ENCODE measurements at regions not wholly inside any gene's neighbourhood (a gene's known extent, or its start where the extent isn't known, plus 50 kb on each side); places are given as distances from the start of the nearest gene placed in this dataset.

GRCh38 chr18:47627030-47627429, 303.4 kb downstream of the SMAD2 start:
- H3K27me3 ChIP-seq (replicated peaks; ENCODE audit: control insufficient read depth, insufficient read depth, low read length), result no peaks in the 10 kb centered on the region
- H3K4me3 ChIP-seq (ENCODE audit: low read depth, low read length), result no peak overlapping the region
- Mint-ChIP-seq H3K27me3 (ENCODE audit: insufficient read depth, unreplicated experiment) (peaks cover 8% of the 10 kb centered on the region), H3K27ac (ENCODE audit: unreplicated experiment) (no peak overlapping the region), H3K4me3 (ENCODE audit: unreplicated experiment) (no peak overlapping the region), H3K9me3 (ENCODE audit: unreplicated experiment) (no peaks in the 10 kb centered on the region), H3K4me1 (ENCODE audit: low read depth, unreplicated experiment) (no peaks in the 10 kb centered on the region), H3K36me3 (ENCODE audit: insufficient read depth, unreplicated experiment) (no peaks in the 10 kb centered on the region)
- CTCF ChIA-PET, result no interaction called here
- no TSS peak for BruUV-seq (replicated peaks)
- no peaks in the 10 kb centered on the region for H3K36me3 ChIP-seq (ENCODE audit: control insufficient read depth, insufficient read depth, low read length)
- TF ChIP-seq CTCF (IDR thresholded peaks at IDR 0.05; ENCODE audit: insufficient read depth in 1 of 2, low read depth in 1 of 2, low read length in 1 of 2, severe bottlenecking in 1 of 2, unreplicated experiment in 1 of 2), result no peak
- intact Hi-C loops (cut with micrococcal nuclease; ENCODE audit: unreplicated experiment), result no loop called here
- POLR2A ChIA-PET, result no interaction called here
- no peaks in the 10 kb centered on the region for H3K4me1 ChIP-seq
- no peak for DNase-seq
- no peaks in the 10 kb centered on the region for H3K9me3 ChIP-seq

GRCh38 chr18:47619771-47620448, 310.5 kb downstream of the SMAD2 start:
- no peaks in the 10 kb centered on the region for H3K27me3 ChIP-seq (replicated peaks; ENCODE audit: control insufficient read depth, insufficient read depth, low read length)
- CTCF ChIA-PET, result no interaction called here
- POLR2A ChIA-PET, result no interaction called here
- H3K4me3 ChIP-seq (ENCODE audit: low read depth, low read length), result no peak overlapping the region
- H3K27me3 Mint-ChIP-seq (ENCODE audit: insufficient read depth, unreplicated experiment), result peaks cover 10% of the 10 kb centered on the region
- H3K9me3 ChIP-seq, result no peaks in the 10 kb centered on the region
- H3K27ac Mint-ChIP-seq (ENCODE audit: unreplicated experiment), result no peak overlapping the region
- no peaks in the 10 kb centered on the region for H3K9me3 Mint-ChIP-seq (ENCODE audit: unreplicated experiment)
- intact Hi-C loops (cut with micrococcal nuclease; ENCODE audit: unreplicated experiment), result no loop called here
- no peaks in the 10 kb centered on the region for H3K36me3 Mint-ChIP-seq (ENCODE audit: insufficient read depth, unreplicated experiment)
- H3K4me1 Mint-ChIP-seq (ENCODE audit: low read depth, unreplicated experiment), result no peaks in the 10 kb centered on the region
- no peaks in the 10 kb centered on the region for H3K4me1 ChIP-seq
- no TSS peak for BruUV-seq (replicated peaks)
- H3K4me3 Mint-ChIP-seq (ENCODE audit: unreplicated experiment), result no peak overlapping the region
- H3K36me3 ChIP-seq (ENCODE audit: control insufficient read depth, insufficient read depth, low read length), result no peaks in the 10 kb centered on the region
- TF ChIP-seq CTCF (IDR thresholded peaks at IDR 0.05; ENCODE audit: insufficient read depth in 1 of 2, low read depth in 1 of 2, low read length in 1 of 2, severe bottlenecking in 1 of 2, unreplicated experiment in 1 of 2), result no peak
- DNase-seq, result no peak

GRCh38 chr18:47618758-47619157, 311.7 kb downstream of the SMAD2 start:
- Mint-ChIP-seq H3K27ac (ENCODE audit: unreplicated experiment) (no peak overlapping the region), H3K4me1 (ENCODE audit: low read depth, unreplicated experiment) (no peaks in the 10 kb centered on the region), H3K36me3 (ENCODE audit: insufficient read depth, unreplicated experiment) (no peaks in the 10 kb centered on the region), H3K4me3 (ENCODE audit: unreplicated experiment) (no peak overlapping the region), H3K9me3 (ENCODE audit: unreplicated experiment) (no peaks in the 10 kb centered on the region), H3K27me3 (ENCODE audit: insufficient read depth, unreplicated experiment) (peaks cover 10% of the 10 kb centered on the region)
- Histone ChIP-seq H3K4me3 (ENCODE audit: low read depth, low read length) (no peak overlapping the region), H3K27me3 (replicated peaks; ENCODE audit: control insufficient read depth, insufficient read depth, low read length) (no peaks in the 10 kb centered on the region), H3K9me3 (no peaks in the 10 kb centered on the region), H3K36me3 (ENCODE audit: control insufficient read depth, insufficient read depth, low read length) (no peaks in the 10 kb centered on the region), H3K4me1 (no peaks in the 10 kb centered on the region)
- BruUV-seq (replicated peaks), result no TSS peak
- no peak for TF ChIP-seq CTCF (IDR thresholded peaks at IDR 0.05; ENCODE audit: insufficient read depth in 1 of 2, low read depth in 1 of 2, low read length in 1 of 2, severe bottlenecking in 1 of 2, unreplicated experiment in 1 of 2)
- ChIA-PET CTCF (no interaction called here), POLR2A (no interaction called here)
- no peak for DNase-seq
- intact Hi-C loops (cut with micrococcal nuclease; ENCODE audit: unreplicated experiment), result no loop called here

All from Caco-2 (cell line).